ENCODE measurements at regions not wholly inside any gene's neighbourhood (a gene's known extent, or its start where the extent isn't known, plus 50 kb on each side); places are given as distances from the start of the nearest gene placed in this dataset.
"Not testable (repeated sequence)": the region's sequence is repeated elsewhere in the genome, so short reads cannot be mapped to it uniquely, and the experiment has no call there.

- Histone ChIP-seq H3K4me3 (ENCODE audit: low read length in 3 of 3) (no peak overlapping the region), H3K4me1 (ENCODE audit: control insufficient read depth in 3 of 3, insufficient read depth in 3 of 3, low read length in 3 of 3) (no peaks in the 10 kb centered on the region), H3K27ac (ENCODE audit: low read depth, low read length) (no peak overlapping the region), H3K27me3 (ENCODE audit: control insufficient read depth in 3 of 3, insufficient read depth in 3 of 3, low read length in 3 of 3) (no peaks in the 10 kb centered on the region), H3K9me3 (ENCODE audit: control insufficient read depth in 3 of 3, low read length in 3 of 3) (no peaks in the 10 kb centered on the region), H3K9ac (ENCODE audit: low read depth in 1 of 3, low read length in 3 of 3) (no peak overlapping the region), H3K36me3 (ENCODE audit: control insufficient read depth in 3 of 3, insufficient read depth in 3 of 3, low read length in 3 of 3) (no peaks in the 10 kb centered on the region)
Observed at GRCh38 chr3:145704020-145704419, 457.0 kb downstream of the PLOD2 start.

DNA sequence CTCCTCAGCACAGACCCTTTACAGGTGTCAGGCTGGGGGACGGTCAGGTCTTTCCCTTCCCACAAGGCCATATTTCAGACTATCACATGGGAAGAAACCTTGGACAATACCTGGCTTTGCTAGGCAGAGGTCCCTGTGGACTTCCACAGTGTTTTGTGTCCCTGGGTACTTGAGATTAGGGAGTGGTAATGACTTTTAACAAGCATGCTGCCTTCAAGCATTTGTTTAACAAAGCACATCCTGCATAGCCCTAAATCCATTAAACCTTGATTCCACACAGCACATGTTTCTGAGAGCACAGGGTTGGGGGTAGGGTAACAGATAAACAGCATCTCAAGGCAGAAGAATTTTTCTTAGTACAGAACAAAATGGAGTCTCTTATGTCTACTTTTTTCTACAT is 451.2 kb downstream of the PLOD2 start:
- H3K27ac ChIP-seq (ENCODE audit: low read depth, low read length); H3K4me1 ChIP-seq (ENCODE audit: control insufficient read depth in 3 of 3, insufficient read depth in 3 of 3, low read length in 3 of 3); H3K4me3 ChIP-seq (ENCODE audit: low read length in 3 of 3); H3K9ac ChIP-seq (ENCODE audit: low read depth in 1 of 3, low read length in 3 of 3); H3K27me3 ChIP-seq (ENCODE audit: control insufficient read depth in 3 of 3, insufficient read depth in 3 of 3, low read length in 3 of 3); H3K9me3 ChIP-seq (ENCODE audit: control insufficient read depth in 3 of 3, low read length in 3 of 3); H3K36me3 ChIP-seq (ENCODE audit: control insufficient read depth in 3 of 3, insufficient read depth in 3 of 3, low read length in 3 of 3): not testable (repeated sequence)

GRCh38 chr3:145716519-145716918 is 444.5 kb downstream of the PLOD2 start:
- no peak overlapping the region for H3K9ac ChIP-seq (ENCODE audit: low read depth in 1 of 3, low read length in 3 of 3)
- H3K27me3 ChIP-seq (ENCODE audit: control insufficient read depth in 3 of 3, insufficient read depth in 3 of 3, low read length in 3 of 3): no peaks in the 10 kb centered on the region
- H3K4me1 ChIP-seq (ENCODE audit: control insufficient read depth in 3 of 3, insufficient read depth in 3 of 3, low read length in 3 of 3): no peaks in the 10 kb centered on the region
- no peak overlapping the region for H3K27ac ChIP-seq (ENCODE audit: low read depth, low read length)
- no peaks in the 10 kb centered on the region for H3K36me3 ChIP-seq (ENCODE audit: control insufficient read depth in 3 of 3, insufficient read depth in 3 of 3, low read length in 3 of 3)
- H3K4me3 ChIP-seq (ENCODE audit: low read length in 3 of 3): no peak overlapping the region
- no peaks in the 10 kb centered on the region for H3K9me3 ChIP-seq (ENCODE audit: control insufficient read depth in 3 of 3, low read length in 3 of 3)

GRCh38 chr3:145719114-145719513 is 441.9 kb downstream of the PLOD2 start:
- Histone ChIP-seq H3K9me3 (ENCODE audit: control insufficient read depth in 3 of 3, low read length in 3 of 3) (no peaks in the 10 kb centered on the region), H3K9ac (ENCODE audit: low read depth in 1 of 3, low read length in 3 of 3) (no peak overlapping the region), H3K4me3 (ENCODE audit: low read length in 3 of 3) (no peak overlapping the region), H3K4me1 (ENCODE audit: control insufficient read depth in 3 of 3, insufficient read depth in 3 of 3, low read length in 3 of 3) (no peaks in the 10 kb centered on the region), H3K36me3 (ENCODE audit: control insufficient read depth in 3 of 3, insufficient read depth in 3 of 3, low read length in 3 of 3) (no peaks in the 10 kb centered on the region), H3K27me3 (ENCODE audit: control insufficient read depth in 3 of 3, insufficient read depth in 3 of 3, low read length in 3 of 3) (no peaks in the 10 kb centered on the region), H3K27ac (ENCODE audit: low read depth, low read length) (no peak overlapping the region)

GRCh38 chr3:145721273-145721805 is 439.6 kb downstream of the PLOD2 start:
- Histone ChIP-seq H3K27ac (ENCODE audit: low read depth, low read length) (no peak overlapping the region), H3K9ac (ENCODE audit: low read depth in 1 of 3, low read length in 3 of 3) (no peak overlapping the region), H3K4me3 (ENCODE audit: low read length in 3 of 3) (no peak overlapping the region), H3K9me3 (ENCODE audit: control insufficient read depth in 3 of 3, low read length in 3 of 3) (no peaks in the 10 kb centered on the region), H3K27me3 (ENCODE audit: control insufficient read depth in 3 of 3, insufficient read depth in 3 of 3, low read length in 3 of 3) (no peaks in the 10 kb centered on the region), H3K4me1 (ENCODE audit: control insufficient read depth in 3 of 3, insufficient read depth in 3 of 3, low read length in 3 of 3) (no peaks in the 10 kb centered on the region), H3K36me3 (ENCODE audit: control insufficient read depth in 3 of 3, insufficient read depth in 3 of 3, low read length in 3 of 3) (no peaks in the 10 kb centered on the region)

DNA sequence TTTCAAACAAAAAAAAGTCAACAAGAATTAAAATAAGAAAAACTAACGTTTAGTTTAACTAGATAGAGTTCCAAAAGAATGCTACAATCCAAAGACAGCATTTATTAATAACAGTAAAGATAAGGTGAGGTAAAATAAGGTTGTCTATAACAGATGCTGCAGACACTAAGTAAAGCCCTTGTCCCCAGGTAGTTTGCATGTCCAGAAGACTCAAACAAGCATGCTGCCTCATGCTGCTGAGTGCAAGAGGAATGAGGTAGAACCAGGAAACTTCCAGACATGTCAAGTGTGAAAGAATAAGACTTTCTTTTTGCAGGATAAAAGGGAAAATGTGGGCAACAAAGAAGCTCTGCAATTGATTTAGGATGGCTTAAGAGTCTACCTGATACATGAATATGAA is 439.2 kb downstream of the PLOD2 start:
- Histone ChIP-seq H3K9me3 (ENCODE audit: control insufficient read depth in 3 of 3, low read length in 3 of 3) (no peaks in the 10 kb centered on the region), H3K27me3 (ENCODE audit: control insufficient read depth in 3 of 3, insufficient read depth in 3 of 3, low read length in 3 of 3) (no peaks in the 10 kb centered on the region), H3K4me1 (ENCODE audit: control insufficient read depth in 3 of 3, insufficient read depth in 3 of 3, low read length in 3 of 3) (no peaks in the 10 kb centered on the region), H3K36me3 (ENCODE audit: control insufficient read depth in 3 of 3, insufficient read depth in 3 of 3, low read length in 3 of 3) (no peaks in the 10 kb centered on the region), H3K27ac (ENCODE audit: low read depth, low read length) (no peak overlapping the region), H3K4me3 (ENCODE audit: low read length in 3 of 3) (no peak overlapping the region), H3K9ac (ENCODE audit: low read depth in 1 of 3, low read length in 3 of 3) (no peak overlapping the region)

DNA sequence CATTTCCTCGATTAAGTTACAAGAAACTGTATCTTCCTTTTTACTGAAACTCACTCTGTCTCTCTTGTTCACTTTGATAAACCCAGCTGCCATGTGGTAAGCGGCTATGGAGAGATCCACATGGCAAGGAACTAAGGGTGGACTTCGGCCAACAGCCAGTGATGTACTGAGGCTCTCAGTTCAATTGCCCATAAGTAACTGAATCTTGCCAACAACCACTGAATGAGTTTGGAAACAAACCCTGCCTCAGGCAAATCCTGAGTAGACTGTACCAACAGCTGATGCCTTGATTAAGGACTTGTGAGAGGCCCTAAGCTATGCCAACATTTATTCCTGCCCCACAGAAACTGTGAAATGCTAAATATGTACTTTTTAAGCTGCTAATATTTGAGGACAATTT is 433.5 kb downstream of the PLOD2 start:
- Histone ChIP-seq H3K9me3 (ENCODE audit: control insufficient read depth in 3 of 3, low read length in 3 of 3) (no peaks in the 10 kb centered on the region), H3K4me1 (ENCODE audit: control insufficient read depth in 3 of 3, insufficient read depth in 3 of 3, low read length in 3 of 3) (no peaks in the 10 kb centered on the region), H3K27me3 (ENCODE audit: control insufficient read depth in 3 of 3, insufficient read depth in 3 of 3, low read length in 3 of 3) (no peaks in the 10 kb centered on the region), H3K9ac (ENCODE audit: low read depth in 1 of 3, low read length in 3 of 3) (no peak overlapping the region), H3K27ac (ENCODE audit: low read depth, low read length) (no peak overlapping the region), H3K36me3 (ENCODE audit: control insufficient read depth in 3 of 3, insufficient read depth in 3 of 3, low read length in 3 of 3) (no peaks in the 10 kb centered on the region), H3K4me3 (ENCODE audit: low read length in 3 of 3) (no peak overlapping the region)

GRCh38 chr3:145735631-145736030 is 425.4 kb downstream of the PLOD2 start:
- Histone ChIP-seq H3K27me3 (ENCODE audit: control insufficient read depth in 3 of 3, insufficient read depth in 3 of 3, low read length in 3 of 3) (no peaks in the 10 kb centered on the region), H3K4me1 (ENCODE audit: control insufficient read depth in 3 of 3, insufficient read depth in 3 of 3, low read length in 3 of 3) (no peaks in the 10 kb centered on the region), H3K9ac (ENCODE audit: low read depth in 1 of 3, low read length in 3 of 3) (no peak overlapping the region), H3K4me3 (ENCODE audit: low read length in 3 of 3) (no peak overlapping the region), H3K9me3 (ENCODE audit: control insufficient read depth in 3 of 3, low read length in 3 of 3) (no peaks in the 10 kb centered on the region), H3K27ac (ENCODE audit: low read depth, low read length) (no peak overlapping the region), H3K36me3 (ENCODE audit: control insufficient read depth in 3 of 3, insufficient read depth in 3 of 3, low read length in 3 of 3) (no peaks in the 10 kb centered on the region)

- Histone ChIP-seq H3K9ac (ENCODE audit: low read depth in 1 of 3, low read length in 3 of 3) (no peak overlapping the region), H3K4me3 (ENCODE audit: low read length in 3 of 3) (no peak overlapping the region), H3K9me3 (ENCODE audit: control insufficient read depth in 3 of 3, low read length in 3 of 3) (no peaks in the 10 kb centered on the region), H3K4me1 (ENCODE audit: control insufficient read depth in 3 of 3, insufficient read depth in 3 of 3, low read length in 3 of 3) (no peaks in the 10 kb centered on the region), H3K27me3 (ENCODE audit: control insufficient read depth in 3 of 3, insufficient read depth in 3 of 3, low read length in 3 of 3) (no peaks in the 10 kb centered on the region), H3K36me3 (ENCODE audit: control insufficient read depth in 3 of 3, insufficient read depth in 3 of 3, low read length in 3 of 3) (no peaks in the 10 kb centered on the region), H3K27ac (ENCODE audit: low read depth, low read length) (no peak overlapping the region)
Observed at GRCh38 chr3:145737952-145738351, 423.0 kb downstream of the PLOD2 start.

- H3K9ac ChIP-seq (ENCODE audit: low read depth in 1 of 3, low read length in 3 of 3): no peak overlapping the region
- H3K36me3 ChIP-seq (ENCODE audit: control insufficient read depth in 3 of 3, insufficient read depth in 3 of 3, low read length in 3 of 3): no peaks in the 10 kb centered on the region
- H3K4me3 ChIP-seq (ENCODE audit: low read length in 3 of 3): no peak overlapping the region
- H3K4me1 ChIP-seq (ENCODE audit: control insufficient read depth in 3 of 3, insufficient read depth in 3 of 3, low read length in 3 of 3): no peaks in the 10 kb centered on the region
- no peaks in the 10 kb centered on the region for H3K27me3 ChIP-seq (ENCODE audit: control insufficient read depth in 3 of 3, insufficient read depth in 3 of 3, low read length in 3 of 3)
- H3K27ac ChIP-seq (ENCODE audit: low read depth, low read length): no peak overlapping the region
- no peaks in the 10 kb centered on the region for H3K9me3 ChIP-seq (ENCODE audit: control insufficient read depth in 3 of 3, low read length in 3 of 3)
Observed at GRCh38 chr3:145739926-145740325, 421.1 kb downstream of the PLOD2 start.

DNA sequence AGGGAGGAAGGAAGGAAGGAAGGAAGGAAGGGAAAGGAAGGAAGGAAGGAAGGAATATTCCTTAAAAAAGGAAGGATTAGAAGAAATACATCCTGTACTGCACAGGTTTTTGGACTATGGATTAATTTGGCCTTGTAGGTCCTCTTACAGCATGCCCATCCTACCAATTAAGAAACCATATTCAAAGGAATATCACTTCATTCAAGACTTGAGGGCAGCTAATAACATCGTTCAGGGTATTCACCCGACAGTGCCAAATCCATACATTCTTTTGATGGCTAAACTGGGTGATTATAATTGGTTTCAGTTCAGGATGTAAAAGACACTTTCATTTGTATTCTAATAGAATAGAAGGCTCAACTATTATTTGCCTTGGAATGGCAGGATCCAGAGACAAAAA is 410.3 kb downstream of the PLOD2 start:
- H3K27me3 ChIP-seq (ENCODE audit: control insufficient read depth in 3 of 3, insufficient read depth in 3 of 3, low read length in 3 of 3): no peaks in the 10 kb centered on the region
- no peak overlapping the region for H3K9ac ChIP-seq (ENCODE audit: low read depth in 1 of 3, low read length in 3 of 3)
- H3K9me3 ChIP-seq (ENCODE audit: control insufficient read depth in 3 of 3, low read length in 3 of 3): no peaks in the 10 kb centered on the region
- no peaks in the 10 kb centered on the region for H3K4me1 ChIP-seq (ENCODE audit: control insufficient read depth in 3 of 3, insufficient read depth in 3 of 3, low read length in 3 of 3)
- no peak overlapping the region for H3K27ac ChIP-seq (ENCODE audit: low read depth, low read length)
- H3K4me3 ChIP-seq (ENCODE audit: low read length in 3 of 3): no peak overlapping the region
- no peaks in the 10 kb centered on the region for H3K36me3 ChIP-seq (ENCODE audit: control insufficient read depth in 3 of 3, insufficient read depth in 3 of 3, low read length in 3 of 3)
